WTC11 (cell line): ENCODE measurements at regions not wholly inside any gene's neighbourhood (a gene's known extent, or its start where the extent isn't known, plus 50 kb on each side); places are given as distances from the start of the nearest gene placed in this dataset.

Experiments
- AFF4 ChIP-seq: sonication (generic); formaldehyde crosslinking; IDR thresholded peaks from 2 replicates; pipeline ENCODE4 v1.8.1; 2023; ENCODE audit warnings: mild to moderate bottlenecking, missing genetic modification reagents, borderline replicate concordance
- ATF1 ChIP-seq: sonication (generic); formaldehyde crosslinking; IDR thresholded peaks from 2 replicates; pipeline ENCODE4 v1.8.1; 2023; ENCODE audit warnings: mild to moderate bottlenecking, moderate library complexity, missing genetic modification reagents
- E2F1 ChIP-seq: sonication (generic); formaldehyde crosslinking; IDR thresholded peaks from 2 replicates; pipeline ENCODE4 v1.8.0; 2022; ENCODE audit warnings: mild to moderate bottlenecking, missing genetic modification reagents
- ERG ChIP-seq: fragments of 250-450 bp; sonication (Bioruptor Pico); IDR thresholded peaks from 2 replicates; pipeline ENCODE4 v1.8.0; 2021; ENCODE audit warnings: mild to moderate bottlenecking
- GTF2I ChIP-seq: fragments of 250-450 bp; sonication (Bioruptor Pico); conservative IDR thresholded peaks from 2 replicates; pipeline ENCODE4 v1.4.0; 2021; ENCODE audit warnings: mild to moderate bottlenecking
- MAX ChIP-seq: sonication (generic); formaldehyde crosslinking; IDR thresholded peaks from 2 replicates; pipeline ENCODE4 v1.8.0; 2022; ENCODE audit warnings: mild to moderate bottlenecking, missing genetic modification reagents
- MLX ChIP-seq: sonication (generic); formaldehyde crosslinking; IDR thresholded peaks from 2 replicates; pipeline ENCODE4 v1.8.1; 2023; ENCODE audit warnings: mild to moderate bottlenecking, missing genetic modification reagents, moderate library complexity
- MYBL2 ChIP-seq: sonication (generic); formaldehyde crosslinking; IDR thresholded peaks from 2 replicates; pipeline ENCODE4 v1.8.1; 2023; ENCODE audit warnings: mild to moderate bottlenecking, moderate library complexity, missing genetic modification reagents
- NR1H2 ChIP-seq: sonication (generic); formaldehyde crosslinking; IDR thresholded peaks from 2 replicates; pipeline ENCODE4 v1.9.0; 2021; ENCODE audit warnings: mild to moderate bottlenecking, moderate library complexity, missing genetic modification reagents
- TP53 ChIP-seq: sonication (generic); formaldehyde crosslinking; IDR thresholded peaks from 2 replicates; pipeline ENCODE4 v1.8.1; 2023; ENCODE audit warnings: mild to moderate bottlenecking, missing genetic modification reagents
- ZNF121 ChIP-seq: sonication (generic); formaldehyde crosslinking; IDR thresholded peaks from 2 replicates; pipeline ENCODE4 v1.8.0; 2023; ENCODE audit warnings: missing genetic modification reagents
- ZNF512 ChIP-seq: sonication (generic); formaldehyde crosslinking; IDR thresholded peaks from 2 replicates; pipeline ENCODE4 v1.8.1; 2022; ENCODE audit warnings: missing genetic modification reagents, borderline replicate concordance
- TF ChIP-seq, protein P1 (sequence below): fragments of 250-450 bp; sonication (Bioruptor Pico); IDR thresholded peaks from 2 replicates; pipeline ENCODE4 v1.9.0; 2021; ENCODE audit warnings: mild to moderate bottlenecking
- TF ChIP-seq, protein P2 (sequence below): sonication (generic); formaldehyde crosslinking; conservative IDR thresholded peaks from 2 replicates; pipeline ENCODE4 v1.8.1; 2023; ENCODE audit warnings: mild to moderate bottlenecking, low read depth, missing genetic modification reagents, moderate library complexity

DNA sequence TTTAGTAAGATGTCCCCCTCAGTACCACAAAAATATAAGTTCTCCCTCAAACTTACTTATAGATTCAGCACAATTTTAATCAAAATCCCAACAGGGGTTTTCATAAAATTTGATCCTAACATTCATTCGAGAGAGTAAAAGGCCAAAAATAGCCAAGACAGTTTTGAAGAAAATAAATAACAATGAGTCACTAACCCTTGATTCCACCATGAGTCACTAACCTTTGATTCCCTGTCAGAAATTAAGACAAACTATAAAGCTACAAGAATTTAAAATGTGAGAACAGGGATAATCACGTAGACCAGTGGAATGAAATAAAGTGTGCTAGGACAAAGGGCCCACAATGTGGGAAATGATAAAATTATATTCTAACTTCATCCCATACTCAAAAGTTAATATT lies 320.3 kb downstream of the SUCLA2 start (continued):
- TF ChIP-seq ZNF512 (CRISPR knock-in tag), result no peak
- TF ChIP-seq GTF2I (CRISPR knock-in tag), result no peak
- no peak for TF ChIP-seq MAX (CRISPR knock-in tag)
- TF ChIP-seq ERG, result no peak
- TF ChIP-seq ZNF121 (CRISPR knock-in tag), result no peak
- TF ChIP-seq TP53 (CRISPR knock-in tag), result no peak
- TF ChIP-seq MLX, result no peak
- TF ChIP-seq, protein P1, sequence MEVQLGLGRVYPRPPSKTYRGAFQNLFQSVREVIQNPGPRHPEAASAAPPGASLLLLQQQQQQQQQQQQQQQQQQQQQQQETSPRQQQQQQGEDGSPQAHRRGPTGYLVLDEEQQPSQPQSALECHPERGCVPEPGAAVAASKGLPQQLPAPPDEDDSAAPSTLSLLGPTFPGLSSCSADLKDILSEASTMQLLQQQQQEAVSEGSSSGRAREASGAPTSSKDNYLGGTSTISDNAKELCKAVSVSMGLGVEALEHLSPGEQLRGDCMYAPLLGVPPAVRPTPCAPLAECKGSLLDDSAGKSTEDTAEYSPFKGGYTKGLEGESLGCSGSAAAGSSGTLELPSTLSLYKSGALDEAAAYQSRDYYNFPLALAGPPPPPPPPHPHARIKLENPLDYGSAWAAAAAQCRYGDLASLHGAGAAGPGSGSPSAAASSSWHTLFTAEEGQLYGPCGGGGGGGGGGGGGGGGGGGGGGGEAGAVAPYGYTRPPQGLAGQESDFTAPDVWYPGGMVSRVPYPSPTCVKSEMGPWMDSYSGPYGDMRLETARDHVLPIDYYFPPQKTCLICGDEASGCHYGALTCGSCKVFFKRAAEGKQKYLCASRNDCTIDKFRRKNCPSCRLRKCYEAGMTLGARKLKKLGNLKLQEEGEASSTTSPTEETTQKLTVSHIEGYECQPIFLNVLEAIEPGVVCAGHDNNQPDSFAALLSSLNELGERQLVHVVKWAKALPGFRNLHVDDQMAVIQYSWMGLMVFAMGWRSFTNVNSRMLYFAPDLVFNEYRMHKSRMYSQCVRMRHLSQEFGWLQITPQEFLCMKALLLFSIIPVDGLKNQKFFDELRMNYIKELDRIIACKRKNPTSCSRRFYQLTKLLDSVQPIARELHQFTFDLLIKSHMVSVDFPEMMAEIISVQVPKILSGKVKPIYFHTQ (CRISPR knock-in tag), result no peak
- no peak for TF ChIP-seq ATF1
- no peak for TF ChIP-seq AFF4 (CRISPR knock-in tag)
- no peak for TF ChIP-seq NR1H2 (CRISPR knock-in tag)
- no peak for TF ChIP-seq E2F1 (CRISPR knock-in tag)
- TF ChIP-seq MYBL2 (CRISPR knock-in tag), result no peak
- TF ChIP-seq, protein P2, sequence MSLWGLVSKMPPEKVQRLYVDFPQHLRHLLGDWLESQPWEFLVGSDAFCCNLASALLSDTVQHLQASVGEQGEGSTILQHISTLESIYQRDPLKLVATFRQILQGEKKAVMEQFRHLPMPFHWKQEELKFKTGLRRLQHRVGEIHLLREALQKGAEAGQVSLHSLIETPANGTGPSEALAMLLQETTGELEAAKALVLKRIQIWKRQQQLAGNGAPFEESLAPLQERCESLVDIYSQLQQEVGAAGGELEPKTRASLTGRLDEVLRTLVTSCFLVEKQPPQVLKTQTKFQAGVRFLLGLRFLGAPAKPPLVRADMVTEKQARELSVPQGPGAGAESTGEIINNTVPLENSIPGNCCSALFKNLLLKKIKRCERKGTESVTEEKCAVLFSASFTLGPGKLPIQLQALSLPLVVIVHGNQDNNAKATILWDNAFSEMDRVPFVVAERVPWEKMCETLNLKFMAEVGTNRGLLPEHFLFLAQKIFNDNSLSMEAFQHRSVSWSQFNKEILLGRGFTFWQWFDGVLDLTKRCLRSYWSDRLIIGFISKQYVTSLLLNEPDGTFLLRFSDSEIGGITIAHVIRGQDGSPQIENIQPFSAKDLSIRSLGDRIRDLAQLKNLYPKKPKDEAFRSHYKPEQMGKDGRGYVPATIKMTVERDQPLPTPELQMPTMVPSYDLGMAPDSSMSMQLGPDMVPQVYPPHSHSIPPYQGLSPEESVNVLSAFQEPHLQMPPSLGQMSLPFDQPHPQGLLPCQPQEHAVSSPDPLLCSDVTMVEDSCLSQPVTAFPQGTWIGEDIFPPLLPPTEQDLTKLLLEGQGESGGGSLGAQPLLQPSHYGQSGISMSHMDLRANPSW (CRISPR knock-in tag), result no peak
